Smooth muscle cell (in vitro differentiated cells): ENCODE measurements at regions not wholly inside any gene's neighbourhood (a gene's known extent, or its start where the extent isn't known, plus 50 kb on each side); places are given as distances from the start of the nearest gene placed in this dataset.

Source experiments
- DNase-seq: peaks from one replicate; lab custom pipeline; 2025; ENCODE audit not compliant: unreplicated experiment; lab: John Stamatoyannopoulos, UW
- H2AFZ ChIP-seq: fragments of 200-600 bp; sonication (generic); 2 replicates; pipeline ENCODE4 v1.6.0; 2016; ENCODE audit warnings: antibody characterized with exemption, low read depth, mild to moderate bottlenecking
- H3F3A ChIP-seq: fragments of 200-600 bp; sonication (generic); 2 replicates; pipeline ENCODE4 v1.6.0; 2017; ENCODE audit warnings: antibody characterized with exemption, low read depth
- H3K27ac ChIP-seq: fragments of 200-600 bp; sonication (generic); 2 replicates; pipeline ENCODE4 v1.5.1; 2016; ENCODE audit warnings: low read depth, mild to moderate bottlenecking
- H3K27me3 ChIP-seq: fragments of 200-600 bp; sonication (generic); 2 replicates; pipeline ENCODE4 v1.6.1; 2016; ENCODE audit warnings: low read depth, mild to moderate bottlenecking
- H3K36me3 ChIP-seq: fragments of 200-600 bp; sonication (generic); 2 replicates; pipeline ENCODE4 v1.5.1; 2016; ENCODE audit warnings: low read depth
- H3K4me1 ChIP-seq: fragments of 200-600 bp; sonication (generic); 2 replicates; pipeline ENCODE4 v1.5.1; 2016; ENCODE audit warnings: low read depth
- H3K4me2 ChIP-seq: fragments of 200-600 bp; sonication (generic); 2 replicates; pipeline ENCODE4 v1.6.0; 2016; ENCODE audit warnings: mild to moderate bottlenecking
- H3K4me3 ChIP-seq: fragments of 200-600 bp; sonication (generic); 2 replicates; pipeline ENCODE4 v1.5.1; 2016; ENCODE audit warnings: mild to moderate bottlenecking
- H3K79me2 ChIP-seq: fragments of 200-600 bp; sonication (generic); 2 replicates; pipeline ENCODE4 v1.6.0; 2016; ENCODE audit warnings: low read depth, mild to moderate bottlenecking
- H3K9ac ChIP-seq: fragments of 200-600 bp; sonication (generic); 2 replicates; pipeline ENCODE4 v1.6.0; 2016; ENCODE audit warnings: low read depth
- H3K9me3 ChIP-seq: fragments of 200-600 bp; sonication (generic); replicated peaks from 2 replicates; pipeline ENCODE4 v1.5.1; 2016; ENCODE audit warnings: low read depth
- H4K20me1 ChIP-seq: fragments of 200-600 bp; sonication (generic); 2 replicates; pipeline ENCODE4 v1.6.0; 2016; ENCODE audit warnings: low read depth
- WGBS: methylation state at CpG from one replicate; pipeline ENCODE4 v1.1.7; 2016; ENCODE audit warnings: low lambda C conversion rate; 5-methylcytosine and 5-hydroxymethylcytosine counted together
- TF ChIP-seq, protein P1 (sequence below): fragments of 200-600 bp; sonication (generic); IDR thresholded peaks from 2 replicates; pipeline ENCODE4 v1.5.1; 2017; ENCODE audit warnings: borderline replicate concordance, mild to moderate bottlenecking, antibody characterized with exemption; ENCODE audit not compliant: insufficient read depth, poor library complexity, severe bottlenecking

DNA sequence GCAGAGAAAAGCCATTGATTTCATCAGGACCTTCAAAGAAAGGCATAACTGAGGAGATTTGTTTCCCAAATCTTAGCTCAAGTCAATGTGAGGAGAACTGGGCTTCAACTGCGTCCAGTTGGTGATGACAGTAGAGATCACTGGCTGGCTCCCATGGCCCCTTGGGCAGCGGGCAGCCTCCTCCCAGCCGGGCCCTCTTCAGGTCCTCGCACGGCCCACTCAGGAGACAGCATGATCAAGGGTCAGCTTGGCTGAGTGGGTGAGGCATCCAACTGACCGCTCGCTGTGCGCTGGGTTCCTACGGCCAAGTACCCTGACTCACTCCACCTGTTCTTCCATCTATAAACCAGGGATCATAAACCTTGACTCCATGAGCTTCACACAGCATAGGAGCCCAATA, 274.0 kb downstream of the NSG2 start:
- Histone ChIP-seq H3K4me2 (no peak overlapping the region), H4K20me1 (no peaks in the 10 kb centered on the region), H3K27me3 (peaks cover 18% of the 10 kb centered on the region), H3K9ac (no peak overlapping the region), H3K36me3 (no peaks in the 10 kb centered on the region), H3F3A (peaks cover 2% of the 10 kb centered on the region), H2AFZ (no peak overlapping the region), H3K27ac (no peak overlapping the region), H3K9me3 (no peaks in the 10 kb centered on the region), H3K4me3 (no peak overlapping the region), H3K4me1 (no peaks in the 10 kb centered on the region), H3K79me2 (no peaks in the 10 kb centered on the region)
- TF ChIP-seq, protein P1, sequence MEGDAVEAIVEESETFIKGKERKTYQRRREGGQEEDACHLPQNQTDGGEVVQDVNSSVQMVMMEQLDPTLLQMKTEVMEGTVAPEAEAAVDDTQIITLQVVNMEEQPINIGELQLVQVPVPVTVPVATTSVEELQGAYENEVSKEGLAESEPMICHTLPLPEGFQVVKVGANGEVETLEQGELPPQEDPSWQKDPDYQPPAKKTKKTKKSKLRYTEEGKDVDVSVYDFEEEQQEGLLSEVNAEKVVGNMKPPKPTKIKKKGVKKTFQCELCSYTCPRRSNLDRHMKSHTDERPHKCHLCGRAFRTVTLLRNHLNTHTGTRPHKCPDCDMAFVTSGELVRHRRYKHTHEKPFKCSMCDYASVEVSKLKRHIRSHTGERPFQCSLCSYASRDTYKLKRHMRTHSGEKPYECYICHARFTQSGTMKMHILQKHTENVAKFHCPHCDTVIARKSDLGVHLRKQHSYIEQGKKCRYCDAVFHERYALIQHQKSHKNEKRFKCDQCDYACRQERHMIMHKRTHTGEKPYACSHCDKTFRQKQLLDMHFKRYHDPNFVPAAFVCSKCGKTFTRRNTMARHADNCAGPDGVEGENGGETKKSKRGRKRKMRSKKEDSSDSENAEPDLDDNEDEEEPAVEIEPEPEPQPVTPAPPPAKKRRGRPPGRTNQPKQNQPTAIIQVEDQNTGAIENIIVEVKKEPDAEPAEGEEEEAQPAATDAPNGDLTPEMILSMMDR = no peak
- DNase-seq = no peak
- 91% methylated on average over 9 of the region's 9 CpGs for WGBS

DNA sequence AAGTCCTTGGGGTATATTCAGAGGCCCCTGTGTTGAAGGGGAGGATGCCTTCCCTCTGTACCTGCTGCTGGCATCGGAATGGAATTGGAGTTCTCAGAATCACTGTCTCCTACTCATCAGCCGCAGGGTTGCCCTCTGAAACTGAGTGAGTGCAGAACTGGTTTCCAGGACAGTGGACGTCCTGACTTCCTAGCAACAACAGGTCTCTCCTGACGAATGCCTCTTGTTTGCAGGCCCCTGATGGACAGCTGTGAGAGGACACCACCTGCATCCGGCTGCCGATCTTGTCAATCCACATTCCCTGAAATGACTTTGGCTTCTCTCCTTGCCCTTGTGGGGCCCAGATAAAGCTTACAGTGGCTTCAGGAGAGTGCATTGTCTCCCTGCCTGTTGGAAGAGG, 274.5 kb downstream of the NSG2 start:
- no peak overlapping the region for H3K9ac ChIP-seq
- peaks cover 4% of the 10 kb centered on the region for H3F3A ChIP-seq
- no peak for DNase-seq
- H3K79me2 ChIP-seq = no peaks in the 10 kb centered on the region
- no peak overlapping the region for H3K27ac ChIP-seq
- TF ChIP-seq, protein P1 = no peak
- H3K36me3 ChIP-seq = no peaks in the 10 kb centered on the region
- H3K27me3 ChIP-seq = peaks cover 18% of the 10 kb centered on the region
- H4K20me1 ChIP-seq = no peaks in the 10 kb centered on the region
- H3K9me3 ChIP-seq = no peaks in the 10 kb centered on the region
- H2AFZ ChIP-seq = no peak overlapping the region
- H3K4me2 ChIP-seq = no peak overlapping the region
- peaks cover 2% of the 10 kb centered on the region for H3K4me1 ChIP-seq
- 47% methylated on average over 6 of the region's 6 CpGs for WGBS
- H3K4me3 ChIP-seq = no peak overlapping the region

DNA sequence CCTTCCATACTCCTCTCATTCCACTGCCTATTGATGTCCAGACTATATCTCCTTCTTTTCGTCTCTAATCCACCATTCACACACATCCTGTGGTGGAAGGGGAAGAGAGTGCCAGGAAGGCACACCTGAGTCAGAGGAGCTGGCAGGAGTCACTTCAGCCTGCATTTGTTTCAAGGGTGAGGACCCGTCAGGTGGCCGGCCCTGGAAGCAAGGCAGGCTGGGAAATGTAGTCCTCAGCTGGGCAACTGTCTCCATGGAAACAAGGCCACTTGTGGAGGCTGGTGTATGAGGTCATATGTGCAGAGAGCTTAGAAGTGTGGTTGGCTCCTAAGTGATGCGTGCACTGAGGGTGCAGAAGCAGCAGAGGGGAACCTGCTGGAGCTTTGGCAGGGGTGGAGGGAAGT, 278.4 kb downstream of the NSG2 start:
- no peaks in the 10 kb centered on the region for H4K20me1 ChIP-seq
- H3F3A ChIP-seq = peaks cover 4% of the 10 kb centered on the region
- no peak overlapping the region for H3K27ac ChIP-seq
- H3K4me1 ChIP-seq = peaks cover 20% of the 10 kb centered on the region
- H3K79me2 ChIP-seq = no peaks in the 10 kb centered on the region
- no peak overlapping the region for H3K4me3 ChIP-seq
- no peak for DNase-seq
- no peaks in the 10 kb centered on the region for H3K36me3 ChIP-seq
- H2AFZ ChIP-seq = no peak overlapping the region
- WGBS = 15% methylated on average over 4 of the region's 4 CpGs
- no peaks in the 10 kb centered on the region for H3K9me3 ChIP-seq
- no peak overlapping the region for H3K9ac ChIP-seq
- TF ChIP-seq, protein P1 = no peak
- no peak overlapping the region for H3K4me2 ChIP-seq
- H3K27me3 ChIP-seq = peaks cover 11% of the 10 kb centered on the region

DNA sequence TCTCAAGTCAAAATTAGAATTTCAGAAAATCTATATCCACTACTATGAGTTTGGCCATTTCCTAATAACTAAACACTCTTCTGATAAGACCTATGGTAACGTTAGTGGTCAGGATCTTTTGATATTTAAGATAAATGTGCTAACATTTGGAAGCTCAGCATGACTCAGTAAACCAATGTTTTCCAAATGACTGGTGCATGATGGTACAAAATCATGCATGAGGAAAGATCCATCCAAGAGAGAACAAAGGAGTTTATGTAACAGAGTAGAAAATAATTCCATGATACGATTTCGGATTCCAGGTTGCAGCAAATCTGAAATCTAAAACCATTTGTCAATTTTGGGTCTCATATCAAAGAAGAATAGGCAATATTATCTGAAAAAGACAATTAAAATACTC, 279.2 kb downstream of the NSG2 start:
- WGBS = 67% methylated on average over 3 of the region's 3 CpGs
- no peak overlapping the region for H2AFZ ChIP-seq
- DNase-seq = no peak
- H3F3A ChIP-seq = peaks cover 4% of the 10 kb centered on the region
- H3K4me3 ChIP-seq = no peak overlapping the region
- no peak overlapping the region for H3K4me2 ChIP-seq
- H3K27me3 ChIP-seq = peaks cover 11% of the 10 kb centered on the region
- no peaks in the 10 kb centered on the region for H4K20me1 ChIP-seq
- H3K9ac ChIP-seq = no peak overlapping the region
- no peak overlapping the region for H3K27ac ChIP-seq
- no peaks in the 10 kb centered on the region for H3K36me3 ChIP-seq
- no peaks in the 10 kb centered on the region for H3K9me3 ChIP-seq
- peaks cover 21% of the 10 kb centered on the region for H3K4me1 ChIP-seq
- TF ChIP-seq, protein P1 = no peak
- no peaks in the 10 kb centered on the region for H3K79me2 ChIP-seq
